Nephron progenitor cell (in vitro differentiated cells): ENCODE measurements at regions not wholly inside any gene's neighbourhood (a gene's known extent, or its start where the extent isn't known, plus 50 kb on each side); places are given as distances from the start of the nearest gene placed in this dataset.

Source experiments
- DNase-seq: peaks from one replicate; pipeline ENCODE4 v3.0.0; 2021
- H3K27ac Mint-ChIP-seq: 2 replicates; pipeline ENCODE4 v1.8.0; 2021; ENCODE audit warnings: mild to moderate bottlenecking, moderate library complexity, mixed read lengths
- H3K27me3 Mint-ChIP-seq: 2 replicates; pipeline ENCODE4 v1.8.0; 2021; ENCODE audit warnings: mild to moderate bottlenecking, low read depth, mixed read lengths; ENCODE audit not compliant: poor library complexity
- H3K36me3 Mint-ChIP-seq: 2 replicates; pipeline ENCODE4 v1.8.0; 2021; ENCODE audit warnings: low read depth, mixed read lengths
- H3K4me1 Mint-ChIP-seq: 2 replicates; pipeline ENCODE4 v1.8.0; 2021; ENCODE audit warnings: mixed read lengths
- H3K4me3 Mint-ChIP-seq: 2 replicates; pipeline ENCODE4 v1.8.0; 2021; ENCODE audit warnings: mild to moderate bottlenecking, moderate library complexity, mixed read lengths
- H3K9me3 Mint-ChIP-seq: 2 replicates; pipeline ENCODE4 v1.8.0; 2021; ENCODE audit warnings: mild to moderate bottlenecking, moderate library complexity, mixed read lengths
- TF ChIP-seq, protein P1 (sequence below): fragments of 200-600 bp; sonication (generic); IDR thresholded peaks from 2 replicates; pipeline ENCODE4 v1.5.0; 2021; ENCODE audit warnings: antibody characterized with exemption

DNA sequence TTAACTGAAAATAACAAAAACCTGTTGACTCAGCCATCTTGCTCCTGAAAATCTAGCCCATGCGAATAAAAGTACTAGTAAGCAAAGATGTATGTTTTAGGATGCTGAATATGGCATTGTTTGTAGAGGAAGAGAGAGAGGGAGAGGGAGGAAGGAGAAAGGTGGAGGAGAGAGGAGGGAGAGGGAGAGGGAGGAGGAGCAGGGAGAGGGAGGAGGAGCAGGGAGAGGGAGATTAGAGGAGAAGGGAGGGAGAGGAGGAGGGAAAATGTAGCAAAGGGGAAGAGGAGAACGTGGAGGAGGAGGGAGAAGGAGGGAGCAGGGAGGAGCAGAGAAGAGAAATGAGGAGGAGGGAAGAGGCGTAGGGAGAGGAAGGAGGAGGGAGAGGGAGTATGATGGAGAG, 324.5 kb upstream of the EEF2KMT start:
- peaks cover 16% of the 10 kb centered on the region for H3K4me1 Mint-ChIP-seq

DNA sequence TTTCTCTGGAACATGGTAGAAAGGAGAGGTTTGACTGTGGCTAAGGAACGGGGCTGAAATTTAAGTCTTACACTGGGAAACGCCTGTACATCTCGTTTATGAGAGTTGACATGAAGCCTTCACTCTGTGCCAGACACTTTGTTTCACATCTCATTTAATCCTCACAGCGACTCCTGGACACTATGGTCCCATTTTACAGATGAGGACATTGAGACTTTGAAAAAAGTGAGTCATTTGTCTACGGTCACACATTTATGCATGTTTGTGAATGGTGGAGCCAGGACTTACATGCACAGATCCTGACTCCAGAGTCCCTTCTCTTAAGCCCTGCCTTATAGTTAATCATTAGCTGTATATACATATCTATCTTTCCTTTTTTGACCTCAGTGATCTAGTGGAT, 318.4 kb upstream of the EEF2KMT start:
- peaks cover 19% of the 10 kb centered on the region for H3K27me3 Mint-ChIP-seq
- no peak overlapping the region for H3K27ac Mint-ChIP-seq
- H3K4me3 Mint-ChIP-seq, result no peak overlapping the region
- DNase-seq, result no peak
- TF ChIP-seq, protein P1, sequence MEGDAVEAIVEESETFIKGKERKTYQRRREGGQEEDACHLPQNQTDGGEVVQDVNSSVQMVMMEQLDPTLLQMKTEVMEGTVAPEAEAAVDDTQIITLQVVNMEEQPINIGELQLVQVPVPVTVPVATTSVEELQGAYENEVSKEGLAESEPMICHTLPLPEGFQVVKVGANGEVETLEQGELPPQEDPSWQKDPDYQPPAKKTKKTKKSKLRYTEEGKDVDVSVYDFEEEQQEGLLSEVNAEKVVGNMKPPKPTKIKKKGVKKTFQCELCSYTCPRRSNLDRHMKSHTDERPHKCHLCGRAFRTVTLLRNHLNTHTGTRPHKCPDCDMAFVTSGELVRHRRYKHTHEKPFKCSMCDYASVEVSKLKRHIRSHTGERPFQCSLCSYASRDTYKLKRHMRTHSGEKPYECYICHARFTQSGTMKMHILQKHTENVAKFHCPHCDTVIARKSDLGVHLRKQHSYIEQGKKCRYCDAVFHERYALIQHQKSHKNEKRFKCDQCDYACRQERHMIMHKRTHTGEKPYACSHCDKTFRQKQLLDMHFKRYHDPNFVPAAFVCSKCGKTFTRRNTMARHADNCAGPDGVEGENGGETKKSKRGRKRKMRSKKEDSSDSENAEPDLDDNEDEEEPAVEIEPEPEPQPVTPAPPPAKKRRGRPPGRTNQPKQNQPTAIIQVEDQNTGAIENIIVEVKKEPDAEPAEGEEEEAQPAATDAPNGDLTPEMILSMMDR, result no peak
- H3K36me3 Mint-ChIP-seq, result no peaks in the 10 kb centered on the region
- H3K9me3 Mint-ChIP-seq, result peaks cover 9% of the 10 kb centered on the region
- peaks cover 7% of the 10 kb centered on the region for H3K4me1 Mint-ChIP-seq

More for the DNA sequence above, 324.5 kb upstream of the EEF2KMT start:
- Mint-ChIP-seq H3K9me3 (no peaks in the 10 kb centered on the region), H3K4me3 (no peak overlapping the region), H3K36me3 (no peaks in the 10 kb centered on the region), H3K27me3 (peaks cover 15% of the 10 kb centered on the region), H3K27ac (no peak overlapping the region)
- DNase-seq, result no peak
- TF ChIP-seq, protein P1, result no peak

DNA sequence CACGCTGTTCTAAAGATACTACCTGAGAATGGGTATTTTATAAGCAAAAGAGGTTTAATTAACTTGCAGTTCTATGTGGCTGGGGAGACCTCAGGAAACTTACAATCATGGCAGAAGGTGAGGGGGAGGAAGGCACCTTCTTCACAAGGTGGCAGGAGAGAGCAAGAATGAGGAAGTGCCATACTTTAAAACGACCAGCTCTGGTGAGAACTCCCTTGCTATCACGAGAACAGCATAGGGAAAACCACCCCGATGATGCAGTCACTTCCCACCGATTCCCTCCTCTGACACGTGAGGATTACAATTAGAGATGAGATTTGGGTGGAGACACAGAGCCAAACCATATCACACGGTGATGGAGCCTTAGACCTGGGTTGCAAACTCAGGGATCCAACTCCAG, 317.5 kb upstream of the EEF2KMT start:
- TF ChIP-seq, protein P1, result no peak
- H3K4me3 Mint-ChIP-seq, result no peak overlapping the region
- H3K4me1 Mint-ChIP-seq, result peaks cover 7% of the 10 kb centered on the region
- H3K36me3 Mint-ChIP-seq, result no peaks in the 10 kb centered on the region
- no peak overlapping the region for H3K27ac Mint-ChIP-seq
- no peak for DNase-seq
- H3K9me3 Mint-ChIP-seq, result peaks cover 15% of the 10 kb centered on the region
- peaks cover 19% of the 10 kb centered on the region for H3K27me3 Mint-ChIP-seq

DNA sequence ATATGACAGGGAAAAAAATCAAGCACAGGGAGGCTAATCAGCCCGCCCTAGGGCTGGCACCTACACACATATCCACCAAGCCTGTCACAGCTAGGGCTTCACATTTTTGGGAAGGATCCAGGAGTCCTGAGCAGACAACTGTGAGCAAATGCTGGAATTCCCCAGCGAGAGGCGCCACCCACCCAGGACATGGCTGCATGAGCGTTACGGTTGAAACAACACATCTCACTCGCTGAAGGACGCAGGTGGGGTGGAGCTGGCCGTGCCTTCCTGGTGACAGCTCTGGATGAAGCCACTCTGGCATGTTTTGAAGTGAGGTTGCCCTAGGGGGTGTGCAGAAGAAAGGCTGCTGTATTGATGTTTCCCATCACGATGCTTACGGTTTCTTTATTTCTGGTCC, 315.1 kb upstream of the EEF2KMT start:
- DNase-seq, result peak; percentile 46
- TF ChIP-seq, protein P1, result no peak
- Mint-ChIP-seq H3K9me3 (peaks cover 15% of the 10 kb centered on the region), H3K27me3 (peaks cover 18% of the 10 kb centered on the region), H3K36me3 (no peaks in the 10 kb centered on the region), H3K27ac (no peak overlapping the region), H3K4me3 (no peak overlapping the region), H3K4me1 (peaks cover 7% of the 10 kb centered on the region)

DNA sequence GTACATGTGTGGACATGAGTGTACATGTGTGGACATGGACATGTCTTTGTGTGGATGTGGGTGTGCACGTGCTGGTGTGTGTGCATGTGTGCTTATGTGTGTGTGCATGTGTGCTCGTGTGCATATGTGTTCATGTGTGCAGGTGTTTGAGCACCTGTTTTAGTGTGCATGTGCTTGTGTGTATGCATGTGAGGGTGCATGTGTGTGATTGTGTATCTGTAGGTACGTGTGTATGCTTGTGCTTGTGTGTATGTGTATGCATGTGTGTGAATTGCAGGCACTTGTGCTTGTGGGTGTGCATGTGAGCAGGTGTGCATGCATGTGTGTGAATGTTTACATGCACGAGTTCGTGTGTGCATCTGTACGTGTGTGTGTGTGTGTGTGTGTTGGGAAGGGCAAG, 300.6 kb upstream of the EEF2KMT start:
- H3K36me3 Mint-ChIP-seq, result no peaks in the 10 kb centered on the region
- DNase-seq, result no peak
- peaks cover 21% of the 10 kb centered on the region for H3K27me3 Mint-ChIP-seq
- no peak overlapping the region for H3K4me3 Mint-ChIP-seq
- TF ChIP-seq, protein P1, result no peak
- no peak overlapping the region for H3K27ac Mint-ChIP-seq
- peaks cover 8% of the 10 kb centered on the region for H3K4me1 Mint-ChIP-seq
- no peaks in the 10 kb centered on the region for H3K9me3 Mint-ChIP-seq

DNA sequence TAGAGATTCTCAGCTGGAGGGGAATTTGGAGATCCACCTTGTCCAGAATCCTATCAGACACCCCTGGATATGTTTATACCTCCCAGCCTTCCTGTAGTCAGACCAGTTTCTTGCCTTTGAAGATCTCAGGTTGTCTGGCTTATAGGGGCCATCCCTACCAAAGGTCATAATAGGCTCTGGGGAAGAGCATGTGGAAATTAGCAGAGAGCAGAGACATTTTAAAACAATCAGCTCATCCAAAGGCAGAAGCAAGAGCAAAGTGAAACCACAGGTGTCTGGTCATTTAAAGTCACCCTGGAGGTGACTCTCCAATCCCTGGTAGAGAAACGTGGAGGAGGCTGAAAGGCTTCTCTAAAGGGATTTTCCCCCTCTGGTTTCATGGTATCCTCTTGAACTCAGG, 299.3 kb upstream of the EEF2KMT start:
- TF ChIP-seq, protein P1, result no peak
- no peak for DNase-seq
- Mint-ChIP-seq H3K27ac (no peak overlapping the region), H3K27me3 (peaks cover 21% of the 10 kb centered on the region), H3K4me3 (no peak overlapping the region), H3K9me3 (no peaks in the 10 kb centered on the region), H3K36me3 (no peaks in the 10 kb centered on the region), H3K4me1 (peaks cover 8% of the 10 kb centered on the region)
